Keratinocyte (primary cell): ENCODE measurements at regions not wholly inside any gene's neighbourhood (a gene's known extent, or its start where the extent isn't known, plus 50 kb on each side); places are given as distances from the start of the nearest gene placed in this dataset.

ENCODE experiments used
- DNase-seq: peaks from one replicate; pipeline ENCODE4 v3.0.0-alpha.2; 2011; ENCODE audit warnings: low read depth, missing footprints, low spot score
- FAIRE-seq: peaks from 2 replicates; lab custom pipeline; 2011; peaks lifted over from hg19 to GRCh38; lab: Jason Lieb, UNC
- H2AFZ ChIP-seq: 2 replicates; pipeline ENCODE4 v1.6.0; 2012; ENCODE audit warnings: low read length, control low read depth, inconsistent platforms; ENCODE audit not compliant: control insufficient read depth
- H3K27ac ChIP-seq: 2 replicates; pipeline ENCODE4 v1.5.1; 2011; ENCODE audit warnings: low read length; ENCODE audit not compliant: control insufficient read depth, insufficient read depth
- H3K27me3 ChIP-seq: 3 replicates; pipeline ENCODE4 v1.6.0; 2011; ENCODE audit warnings: low read length; ENCODE audit not compliant: control insufficient read depth, insufficient read depth; ENCODE audit errors: extremely low read depth
- H3K36me3 ChIP-seq, 2 experiments: 2 replicates in 1 of 2; 3 replicates in 1 of 2; pipeline ENCODE4 v1.5.1; 2011; ENCODE audit warnings: low read length in 2 of 2, mild to moderate bottlenecking in 1 of 2; ENCODE audit not compliant: control insufficient read depth in 2 of 2, insufficient read depth in 2 of 2; ENCODE audit errors: extremely low read depth in 1 of 2
- H3K4me1 ChIP-seq: 3 replicates; pipeline ENCODE4 v1.5.1; 2011; ENCODE audit warnings: low read length; ENCODE audit not compliant: control insufficient read depth, insufficient read depth; ENCODE audit errors: extremely low read depth
- H3K4me2 ChIP-seq: 3 replicates; pipeline ENCODE4 v1.6.0; 2011; ENCODE audit warnings: low read depth, low read length; ENCODE audit not compliant: control insufficient read depth, insufficient read depth; ENCODE audit errors: extremely low read depth
- H3K4me3 ChIP-seq, 3 experiments: fragments of 200-600 bp in 1 of 3; sonication (generic) in 1 of 3; 2 replicates in 2 of 3; 3 replicates in 1 of 3; pipeline ENCODE4 v1.5.1; 2011 to 2016; ENCODE audit warnings: low read length in 3 of 3, mild to moderate bottlenecking in 3 of 3, control low read depth in 2 of 3, inconsistent platforms in 1 of 3, low read depth in 1 of 3, mixed read lengths in 1 of 3, mixed run types in 1 of 3, moderate library complexity in 1 of 3; ENCODE audit not compliant: control insufficient read depth in 2 of 3, insufficient read depth in 2 of 3; ENCODE audit errors: extremely low read depth in 1 of 3
- H3K79me2 ChIP-seq: 2 replicates; pipeline ENCODE4 v1.6.0; 2012; ENCODE audit warnings: low read length; ENCODE audit not compliant: control insufficient read depth, insufficient read depth
- H3K9ac ChIP-seq: 3 replicates; pipeline ENCODE4 v1.6.0; 2011; ENCODE audit warnings: low read length; ENCODE audit not compliant: control insufficient read depth, insufficient read depth; ENCODE audit errors: extremely low read depth
- H3K9me1 ChIP-seq: 3 replicates; pipeline ENCODE4 v1.6.0; 2011; ENCODE audit warnings: low read length; ENCODE audit not compliant: control insufficient read depth, insufficient read depth; ENCODE audit errors: extremely low read depth
- H3K9me3 ChIP-seq: 2 replicates; pipeline ENCODE4 v1.5.1; 2012; ENCODE audit warnings: low read depth, low read length; ENCODE audit not compliant: control insufficient read depth
- H4K20me1 ChIP-seq: 3 replicates; pipeline ENCODE4 v1.6.0; 2011; ENCODE audit warnings: low read length; ENCODE audit not compliant: control insufficient read depth, insufficient read depth; ENCODE audit errors: extremely low read depth
- CTCF ChIP-seq, 3 experiments: IDR thresholded peaks in 1 of 3; conservative IDR thresholded peaks in 1 of 3; optimal IDR thresholded peaks in 1 of 3; 2 replicates in 2 of 3; 3 replicates in 1 of 3; pipeline versions ENCODE3 to v1.5.1; 2011; ENCODE audit warnings: low read length in 3 of 3, mild to moderate bottlenecking in 3 of 3, moderate library complexity in 2 of 3, control low read depth in 1 of 3, inconsistent platforms in 1 of 3; ENCODE audit not compliant: insufficient read depth in 2 of 3; ENCODE audit errors: extremely low read depth in 1 of 3
- EZH2 ChIP-seq: IDR thresholded peaks from one replicate; pipeline ENCODE4 v1.6.1; 2012; ENCODE audit warnings: inconsistent platforms, mild to moderate bottlenecking, low read length, moderate library complexity
- dilution Hi-C: fragments of 300-500 bp; cut with MboI; formaldehyde crosslinking; loops from one replicate; pipeline ENCODE4 v1.7.0; 2020; ENCODE audit warnings: low sequenced_read_pairs; ENCODE audit not compliant: extremely low pct_ligation_motif_present

DNA sequence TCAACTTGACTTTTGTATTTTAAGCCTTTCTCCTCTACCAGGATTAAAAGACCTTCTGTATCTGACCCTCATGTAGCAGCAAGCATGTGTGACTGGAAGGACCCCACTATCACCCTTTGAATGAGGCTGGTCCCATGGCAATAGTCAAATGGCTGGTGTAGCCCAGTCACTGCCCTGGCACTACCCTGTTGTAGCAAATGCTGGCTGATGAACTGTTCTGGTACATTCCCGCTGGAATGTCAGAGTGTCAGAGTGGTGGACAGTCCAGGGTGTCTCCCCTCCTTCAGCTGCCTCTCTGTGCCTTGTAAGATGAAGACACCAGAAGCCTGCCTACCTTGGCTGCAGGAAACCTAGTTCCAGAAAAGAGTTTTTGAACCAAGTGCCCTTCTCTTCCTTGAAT, 115.7 kb downstream of the ACKR3 start:
- H3K36me3 ChIP-seq, result no peaks in the 10 kb centered on the region
- TF ChIP-seq EZH2 (no peak), CTCF (optimal IDR thresholded peaks at IDR 0.05 in 1 of 3, IDR thresholded peaks at IDR 0.05 in 1 of 3, conservative IDR thresholded peaks at IDR 0.05 in 1 of 3; ENCODE audit: extremely low read depth in 1 of 3, insufficient read depth in 2 of 3, low read length in 3 of 3) (no peak)
- H4K20me1 ChIP-seq, result no peaks in the 10 kb centered on the region
- H3K9ac ChIP-seq, result no peak overlapping the region
- peaks cover 33% of the 10 kb centered on the region for H3K4me1 ChIP-seq
- FAIRE-seq (no peak), DNase-seq (no peak)
- no peak overlapping the region for H3K4me2 ChIP-seq
- H3K4me3 ChIP-seq, result no peak overlapping the region
- no peaks in the 10 kb centered on the region for H3K79me2 ChIP-seq
- H2AFZ ChIP-seq, result no peak overlapping the region
- H3K9me3 ChIP-seq, result no peaks in the 10 kb centered on the region
- H3K27me3 ChIP-seq, result no peaks in the 10 kb centered on the region
- no peak overlapping the region for H3K27ac ChIP-seq
- dilution Hi-C loops, result no loop called here
- no peaks in the 10 kb centered on the region for H3K9me1 ChIP-seq

DNA sequence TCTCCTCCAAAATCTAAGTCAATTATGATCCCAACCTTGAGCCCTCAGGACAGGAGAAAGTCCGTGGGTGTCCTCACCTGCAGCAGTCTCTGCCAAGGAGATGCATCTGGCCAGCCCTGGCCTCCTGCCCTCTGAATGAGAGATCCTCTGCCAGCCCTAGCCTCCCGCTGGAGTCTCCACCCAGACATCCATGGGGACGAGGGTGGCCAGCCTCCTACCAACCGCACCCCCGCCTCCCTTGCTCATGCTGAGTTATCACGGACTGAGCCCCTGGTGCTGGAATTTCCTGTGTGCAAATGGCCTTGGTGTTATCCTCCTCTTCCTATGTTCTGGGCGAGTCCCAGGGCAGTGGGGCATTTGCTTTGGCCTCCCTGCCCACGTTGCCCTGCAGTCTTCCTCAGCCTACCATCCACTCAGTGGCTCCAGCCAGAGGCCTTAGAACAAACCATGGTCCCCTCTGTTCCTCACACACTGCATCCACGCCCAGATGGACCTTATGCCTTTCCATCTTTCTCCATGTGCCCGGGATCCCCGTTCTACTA, 116.4 kb downstream of the ACKR3 start:
- H3K9me3 ChIP-seq, result no peaks in the 10 kb centered on the region
- H3K27ac ChIP-seq, result no peak overlapping the region
- H3K4me3 ChIP-seq, result no peak overlapping the region
- no peak overlapping the region for H2AFZ ChIP-seq
- H3K9ac ChIP-seq, result no peak overlapping the region
- H4K20me1 ChIP-seq, result no peaks in the 10 kb centered on the region
- H3K79me2 ChIP-seq, result no peaks in the 10 kb centered on the region
- no peak overlapping the region for H3K4me2 ChIP-seq
- dilution Hi-C loops, result no loop called here
- FAIRE-seq (no peak), DNase-seq (no peak)
- H3K27me3 ChIP-seq, result no peaks in the 10 kb centered on the region
- H3K4me1 ChIP-seq, result peaks cover 35% of the 10 kb centered on the region
- H3K36me3 ChIP-seq, result no peaks in the 10 kb centered on the region
- TF ChIP-seq CTCF (optimal IDR thresholded peaks at IDR 0.05 in 1 of 3, IDR thresholded peaks at IDR 0.05 in 1 of 3, conservative IDR thresholded peaks at IDR 0.05 in 1 of 3; ENCODE audit: extremely low read depth in 1 of 3, insufficient read depth in 2 of 3, low read length in 3 of 3) (no peak), EZH2 (no peak)
- H3K9me1 ChIP-seq, result no peaks in the 10 kb centered on the region
